GM15510 (cell line): ENCODE measurements at regions not wholly inside any gene's neighbourhood (a gene's known extent, or its start where the extent isn't known, plus 50 kb on each side); places are given as distances from the start of the nearest gene placed in this dataset.

Experiments used
- POLR2A ChIP-seq: IDR thresholded peaks from 3 replicates; pipeline ENCODE4 v1.6.1; 2011; ENCODE audit warnings: borderline replicate concordance; ENCODE audit not compliant: insufficient read length; ENCODE audit errors: extremely low read depth

- no peak for TF ChIP-seq POLR2A
These were observed 292.4 kb upstream of the CHD6 start for GRCh38 chr20:41910558-41910957.

- TF ChIP-seq POLR2A, result no peak
These were observed 287.0 kb upstream of the CHD6 start for GRCh38 chr20:41905199-41905598.

GRCh38 chr20:41903586-41903985, 285.4 kb upstream of the CHD6 start:
- TF ChIP-seq POLR2A, result no peak

- no peak for TF ChIP-seq POLR2A
These were observed 284.2 kb upstream of the CHD6 start for GRCh38 chr20:41902346-41902745.

GRCh38 chr20:41900201-41900691, 282.1 kb upstream of the CHD6 start:
- TF ChIP-seq POLR2A, result no peak

- TF ChIP-seq POLR2A, result no peak
These were observed 279.5 kb upstream of the CHD6 start for GRCh38 chr20:41897708-41898107.

- TF ChIP-seq POLR2A, result no peak
These were observed 277.3 kb upstream of the CHD6 start for GRCh38 chr20:41895241-41896032.

GRCh38 chr20:41894255-41894963, 276.2 kb upstream of the CHD6 start:
- no peak for TF ChIP-seq POLR2A

- TF ChIP-seq POLR2A, result no peak
These were observed 273.9 kb upstream of the CHD6 start for GRCh38 chr20:41892031-41892430.

GRCh38 chr20:41889844-41890224, 271.7 kb upstream of the CHD6 start:
- no peak for TF ChIP-seq POLR2A

GRCh38 chr20:41889126-41889843, 271.1 kb upstream of the CHD6 start:
- TF ChIP-seq POLR2A, result no peak

GRCh38 chr20:41888434-41888833, 270.3 kb upstream of the CHD6 start:
- no peak for TF ChIP-seq POLR2A

- TF ChIP-seq POLR2A, result no peak
These were observed 269.3 kb upstream of the CHD6 start for GRCh38 chr20:41887500-41887899.

GRCh38 chr20:41881466-41882046, 263.4 kb upstream of the CHD6 start:
- TF ChIP-seq POLR2A, result no peak

GRCh38 chr20:41879123-41879522, 260.9 kb upstream of the CHD6 start:
- TF ChIP-seq POLR2A, result no peak

- no peak for TF ChIP-seq POLR2A
These were observed 259.7 kb upstream of the CHD6 start for GRCh38 chr20:41877911-41878310.

GRCh38 chr20:41874658-41875057, 256.5 kb upstream of the CHD6 start:
- TF ChIP-seq POLR2A, result no peak
